Endothelial cell of umbilical vein (primary cell): ENCODE measurements at regions not wholly inside any gene's neighbourhood (a gene's known extent, or its start where the extent isn't known, plus 50 kb on each side); places are given as distances from the start of the nearest gene placed in this dataset.

Experiments used
- BruUV-seq: library from RNA; stranded (reverse); fragments of 400-500 nt; replicated peaks from 2 replicates; lab custom pipeline; 2021; lab: Mats Ljungman, UMichigan
- CTCF ChIA-PET: fragments of 300-600, 350-600 bp; sonication (Branson Sonifier 250); formaldehyde crosslinking; loops from one replicate; lab custom pipeline; 2021; ENCODE audit warnings: antibody characterized with exemption, inconsistent platforms; lab: Charles Lee
- POLR2A ChIA-PET: fragments of 300-600, 350-600 bp; sonication (Branson Sonifier 250); formaldehyde crosslinking; loops from one replicate; lab custom pipeline; 2021; ENCODE audit warnings: antibody characterized with exemption, inconsistent platforms; lab: Charles Lee
- DNase-seq: peaks from one replicate; pipeline ENCODE4 v3.0.0-alpha.2; 2011; ENCODE audit warnings: low read depth, low spot score
- FAIRE-seq: peaks from 2 replicates; lab custom pipeline; 2011; peaks lifted over from hg19 to GRCh38; lab: Jason Lieb, UNC
- H2AFZ ChIP-seq: 2 replicates; pipeline ENCODE4 v1.6.0; 2012; ENCODE audit warnings: low read depth, low read length, control low read depth, inconsistent platforms
- H3K27ac ChIP-seq: 2 replicates; pipeline ENCODE4 v1.5.1; 2011; ENCODE audit warnings: low read depth, mild to moderate bottlenecking, control low read depth, low read length, moderate library complexity; ENCODE audit not compliant: insufficient read depth
- H3K27me3 ChIP-seq, 2 experiments: 2 replicates each; pipeline versions ENCODE4 v1.6.0 to v1.6.1; 2011; ENCODE audit warnings: low read length in 2 of 2, mixed read lengths in 1 of 2; ENCODE audit not compliant: control insufficient read depth in 2 of 2, insufficient read depth in 2 of 2
- H3K36me3 ChIP-seq, 2 experiments: 2 replicates in 1 of 2; 3 replicates in 1 of 2; pipeline ENCODE4 v1.5.1; 2011; ENCODE audit warnings: low read length in 2 of 2, mild to moderate bottlenecking in 1 of 2, moderate library complexity in 1 of 2; ENCODE audit not compliant: control insufficient read depth in 2 of 2, insufficient read depth in 2 of 2; ENCODE audit errors: extremely low read depth in 1 of 2
- H3K4me1 ChIP-seq: 3 replicates; pipeline ENCODE4 v1.5.1; 2011; ENCODE audit warnings: mild to moderate bottlenecking, low read length; ENCODE audit not compliant: control insufficient read depth, insufficient read depth; ENCODE audit errors: extremely low read depth
- H3K4me2 ChIP-seq: 2 replicates; pipeline ENCODE4 v1.6.1; 2011; ENCODE audit warnings: low read length, control low read depth, mixed read lengths; ENCODE audit not compliant: insufficient read depth
- H3K4me3 ChIP-seq, 3 experiments: fragments of 200-600 bp in 1 of 3; sonication (generic), shearing (Covaris generic) in 1 of 3; replicated peaks in 1 of 3; 2 replicates each; pipeline ENCODE4 v1.5.1; 2011 to 2016; ENCODE audit warnings: control low read depth in 3 of 3, low read length in 3 of 3, mild to moderate bottlenecking in 2 of 3, inconsistent platforms in 1 of 3, low read depth in 1 of 3, moderate library complexity in 1 of 3; ENCODE audit not compliant: insufficient read depth in 1 of 3
- H3K79me2 ChIP-seq: 2 replicates; pipeline ENCODE4 v1.6.0; 2012; ENCODE audit warnings: low read length, inconsistent platforms; ENCODE audit not compliant: control insufficient read depth, insufficient read depth
- H3K9ac ChIP-seq: replicated peaks from 2 replicates; pipeline ENCODE3; 2011; ENCODE audit warnings: low read length, control low read depth; ENCODE audit not compliant: insufficient read depth; ENCODE audit errors: extremely low read depth
- H3K9me1 ChIP-seq: replicated peaks from 3 replicates; pipeline ENCODE4 v1.6.0; 2011; ENCODE audit warnings: mild to moderate bottlenecking, low read length; ENCODE audit not compliant: control insufficient read depth, insufficient read depth; ENCODE audit errors: extremely low read depth
- H3K9me3 ChIP-seq: replicated peaks from 2 replicates; pipeline ENCODE4 v1.5.1; 2012; ENCODE audit warnings: low read length, inconsistent platforms; ENCODE audit not compliant: control insufficient read depth, insufficient read depth
- H4K20me1 ChIP-seq: replicated peaks from 2 replicates; pipeline ENCODE3; 2011; ENCODE audit warnings: mild to moderate bottlenecking, low read length; ENCODE audit not compliant: control insufficient read depth, insufficient read depth; ENCODE audit errors: extremely low read depth
- EZH2 ChIP-seq: IDR thresholded peaks from 2 replicates; pipeline ENCODE4 v1.6.1; 2012; ENCODE audit warnings: borderline replicate concordance, low read depth, mild to moderate bottlenecking, moderate library complexity, low read length, inconsistent platforms; ENCODE audit not compliant: severe bottlenecking
- FOS ChIP-seq: IDR thresholded peaks from 2 replicates; pipeline ENCODE4 v1.6.1; 2011; ENCODE audit warnings: mild to moderate bottlenecking, low read length, moderate library complexity, borderline replicate concordance; ENCODE audit not compliant: insufficient read depth
- GATA2 ChIP-seq: IDR thresholded peaks from 2 replicates; pipeline ENCODE4 v1.7.0; 2011; ENCODE audit warnings: low read depth, mild to moderate bottlenecking, moderate library complexity, mixed read lengths, low read length; ENCODE audit not compliant: insufficient read length, insufficient read depth
- JUN ChIP-seq: IDR thresholded peaks from 2 replicates; pipeline ENCODE4 v1.6.1; 2011; ENCODE audit warnings: borderline replicate concordance, low read depth; ENCODE audit not compliant: insufficient read length, insufficient read depth
- MYC ChIP-seq: IDR thresholded peaks from one replicate; pipeline ENCODE4 v1.6.1; 2011; ENCODE audit warnings: mild to moderate bottlenecking, low read depth, low read length
- POLR2A ChIP-seq: IDR thresholded peaks from 2 replicates; pipeline ENCODE4 v1.6.1; 2012; ENCODE audit warnings: low read depth, mild to moderate bottlenecking, control low read depth, low read length
- POLR2AphosphoS5 ChIP-seq: IDR thresholded peaks from 2 replicates; pipeline ENCODE4 v1.6.1; 2012; ENCODE audit warnings: low read depth, mild to moderate bottlenecking, control low read depth, low read length, moderate library complexity; ENCODE audit not compliant: insufficient read depth
- dilution Hi-C: fragments of 300-500 bp; cut with MboI; formaldehyde crosslinking; loops from one replicate; pipeline ENCODE4 v1.15.0; 2019; ENCODE audit warnings: low sequenced_read_pairs; ENCODE audit not compliant: extremely low pct_ligation_motif_present
- intact Hi-C: fragments of 100-400 bp; cut with micrococcal nuclease; formaldehyde crosslinking; loops from one replicate; pipeline ENCODE4 v1.10.0; 2022
- TF ChIP-seq, protein P1 (sequence below): IDR thresholded peaks from 2 replicates; pipeline ENCODE4 v1.6.1; 2011; ENCODE audit not compliant: insufficient read depth, insufficient read length
- TF ChIP-seq, protein P2 (sequence below), 2 donors: IDR thresholded peaks; 1 replicate in 1 of 2; 2 replicates in 1 of 2; pipeline ENCODE4 v1.5.1; 2011; ENCODE audit warnings: low read length in 2 of 2, mild to moderate bottlenecking in 2 of 2, moderate library complexity in 2 of 2, control low read depth in 1 of 2, inconsistent platforms in 1 of 2, low read depth in 1 of 2; ENCODE audit not compliant: insufficient read depth in 1 of 2; ENCODE audit errors: extremely low read depth in 1 of 2

DNA sequence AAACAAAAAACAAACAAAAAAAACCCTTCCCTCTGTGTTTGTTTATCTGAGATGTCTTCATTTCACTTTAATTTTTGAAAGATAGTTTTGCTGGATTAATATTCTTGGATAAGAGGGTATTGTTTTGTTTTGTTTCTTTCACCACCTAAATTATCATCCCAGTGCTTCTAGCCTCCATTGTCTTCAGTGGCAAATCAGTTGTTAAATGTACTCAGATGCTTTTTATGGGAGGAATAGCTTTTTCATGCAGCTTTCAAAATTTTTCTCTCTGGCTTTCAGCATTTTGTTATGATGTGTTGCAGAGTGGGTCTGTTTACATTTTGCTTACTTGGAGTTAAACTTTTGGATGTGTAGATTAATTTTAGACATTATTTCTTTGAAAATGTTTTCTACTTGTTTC lies 203.5 kb upstream of the DCC start:
- no peak overlapping the region for H3K4me2 ChIP-seq
- ChIA-PET CTCF (no interaction called here), POLR2A (no interaction called here)
- H3K9ac ChIP-seq = no peak overlapping the region
- no TSS peak for BruUV-seq
- H4K20me1 ChIP-seq = no peaks in the 10 kb centered on the region
- intact Hi-C loops = no loop called here
- peaks cover 7% of the 10 kb centered on the region for H3K9me3 ChIP-seq
- no peaks in the 10 kb centered on the region for H3K79me2 ChIP-seq
- no peak for TF ChIP-seq MYC
- no peak for TF ChIP-seq EZH2
- no peak for TF ChIP-seq JUN
- no peak for TF ChIP-seq POLR2AphosphoS5
- TF ChIP-seq, protein P1, sequence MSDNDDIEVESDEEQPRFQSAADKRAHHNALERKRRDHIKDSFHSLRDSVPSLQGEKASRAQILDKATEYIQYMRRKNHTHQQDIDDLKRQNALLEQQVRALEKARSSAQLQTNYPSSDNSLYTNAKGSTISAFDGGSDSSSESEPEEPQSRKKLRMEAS = no peak
- TF ChIP-seq GATA2 = no peak
- TF ChIP-seq POLR2A = no peak
- TF ChIP-seq, protein P2, sequence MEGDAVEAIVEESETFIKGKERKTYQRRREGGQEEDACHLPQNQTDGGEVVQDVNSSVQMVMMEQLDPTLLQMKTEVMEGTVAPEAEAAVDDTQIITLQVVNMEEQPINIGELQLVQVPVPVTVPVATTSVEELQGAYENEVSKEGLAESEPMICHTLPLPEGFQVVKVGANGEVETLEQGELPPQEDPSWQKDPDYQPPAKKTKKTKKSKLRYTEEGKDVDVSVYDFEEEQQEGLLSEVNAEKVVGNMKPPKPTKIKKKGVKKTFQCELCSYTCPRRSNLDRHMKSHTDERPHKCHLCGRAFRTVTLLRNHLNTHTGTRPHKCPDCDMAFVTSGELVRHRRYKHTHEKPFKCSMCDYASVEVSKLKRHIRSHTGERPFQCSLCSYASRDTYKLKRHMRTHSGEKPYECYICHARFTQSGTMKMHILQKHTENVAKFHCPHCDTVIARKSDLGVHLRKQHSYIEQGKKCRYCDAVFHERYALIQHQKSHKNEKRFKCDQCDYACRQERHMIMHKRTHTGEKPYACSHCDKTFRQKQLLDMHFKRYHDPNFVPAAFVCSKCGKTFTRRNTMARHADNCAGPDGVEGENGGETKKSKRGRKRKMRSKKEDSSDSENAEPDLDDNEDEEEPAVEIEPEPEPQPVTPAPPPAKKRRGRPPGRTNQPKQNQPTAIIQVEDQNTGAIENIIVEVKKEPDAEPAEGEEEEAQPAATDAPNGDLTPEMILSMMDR (IDR thresholded peaks at IDR 0.05; ENCODE audit: extremely low read depth in 1 of 2, insufficient read depth in 1 of 2, low read depth in 1 of 2, low read length in 2 of 2) = no peak
- TF ChIP-seq FOS = no peak
- H3K9me1 ChIP-seq = no peaks in the 10 kb centered on the region
- no peak for FAIRE-seq
- H3K27ac ChIP-seq = no peak overlapping the region
- no peaks in the 10 kb centered on the region for H3K4me1 ChIP-seq
- H3K36me3 ChIP-seq = no peaks in the 10 kb centered on the region
- no peak overlapping the region for H3K4me3 ChIP-seq
- H2AFZ ChIP-seq = no peak overlapping the region
- dilution Hi-C loops = no loop called here
- H3K27me3 ChIP-seq = no peaks in the 10 kb centered on the region
- DNase-seq = no peak
